D341Med (cell line): ENCODE measurements at regions not wholly inside any gene's neighbourhood (a gene's known extent, or its start where the extent isn't known, plus 50 kb on each side); places are given as distances from the start of the nearest gene placed in this dataset.

ENCODE experiments used
- DNase-seq: peaks from one replicate; pipeline ENCODE4 v3.0.0; 2012; ENCODE audit warnings: low spot score

GRCh38 chr6:130766239-130767144 lies 60.7 kb upstream of the SMLR1 start:
- no peak for DNase-seq

GRCh38 chr6:130769861-130770260 lies 57.3 kb upstream of the SMLR1 start:
- no peak for DNase-seq

- no peak for DNase-seq
Observed at GRCh38 chr6:130771741-130772140, 55.5 kb upstream of the SMLR1 start.

GRCh38 chr6:130773860-130774259 lies 53.3 kb upstream of the SMLR1 start:
- no peak for DNase-seq

GRCh38 chr6:130775411-130776012 lies 51.7 kb upstream of the SMLR1 start:
- no peak for DNase-seq

GRCh38 chr6:130776287-130776925 lies 50.8 kb upstream of the SMLR1 start:
- no peak for DNase-seq
